Keratinocyte (primary cell): ENCODE measurements at regions not wholly inside any gene's neighbourhood (a gene's known extent, or its start where the extent isn't known, plus 50 kb on each side); places are given as distances from the start of the nearest gene placed in this dataset.

ENCODE experiments used
- DNase-seq: peaks from one replicate; pipeline ENCODE4 v3.0.0-alpha.2; 2011; ENCODE audit warnings: low read depth, missing footprints, low spot score
- FAIRE-seq: peaks from 2 replicates; lab custom pipeline; 2011; peaks lifted over from hg19 to GRCh38; lab: Jason Lieb, UNC
- H2AFZ ChIP-seq: 2 replicates; pipeline ENCODE4 v1.6.0; 2012; ENCODE audit warnings: low read length, control low read depth, inconsistent platforms; ENCODE audit not compliant: control insufficient read depth
- H3K27ac ChIP-seq: 2 replicates; pipeline ENCODE4 v1.5.1; 2011; ENCODE audit warnings: low read length; ENCODE audit not compliant: control insufficient read depth, insufficient read depth
- H3K27me3 ChIP-seq: 3 replicates; pipeline ENCODE4 v1.6.0; 2011; ENCODE audit warnings: low read length; ENCODE audit not compliant: control insufficient read depth, insufficient read depth; ENCODE audit errors: extremely low read depth
- H3K36me3 ChIP-seq, 2 experiments: 2 replicates in 1 of 2; 3 replicates in 1 of 2; pipeline ENCODE4 v1.5.1; 2011; ENCODE audit warnings: low read length in 2 of 2, mild to moderate bottlenecking in 1 of 2; ENCODE audit not compliant: control insufficient read depth in 2 of 2, insufficient read depth in 2 of 2; ENCODE audit errors: extremely low read depth in 1 of 2
- H3K4me1 ChIP-seq: 3 replicates; pipeline ENCODE4 v1.5.1; 2011; ENCODE audit warnings: low read length; ENCODE audit not compliant: control insufficient read depth, insufficient read depth; ENCODE audit errors: extremely low read depth
- H3K4me2 ChIP-seq: 3 replicates; pipeline ENCODE4 v1.6.0; 2011; ENCODE audit warnings: low read depth, low read length; ENCODE audit not compliant: control insufficient read depth, insufficient read depth; ENCODE audit errors: extremely low read depth
- H3K4me3 ChIP-seq, 3 experiments: fragments of 200-600 bp in 1 of 3; sonication (generic) in 1 of 3; 2 replicates in 2 of 3; 3 replicates in 1 of 3; pipeline ENCODE4 v1.5.1; 2011 to 2016; ENCODE audit warnings: low read length in 3 of 3, mild to moderate bottlenecking in 3 of 3, control low read depth in 2 of 3, inconsistent platforms in 1 of 3, low read depth in 1 of 3, mixed read lengths in 1 of 3, mixed run types in 1 of 3, moderate library complexity in 1 of 3; ENCODE audit not compliant: control insufficient read depth in 2 of 3, insufficient read depth in 2 of 3; ENCODE audit errors: extremely low read depth in 1 of 3
- H3K79me2 ChIP-seq: 2 replicates; pipeline ENCODE4 v1.6.0; 2012; ENCODE audit warnings: low read length; ENCODE audit not compliant: control insufficient read depth, insufficient read depth
- H3K9ac ChIP-seq: 3 replicates; pipeline ENCODE4 v1.6.0; 2011; ENCODE audit warnings: low read length; ENCODE audit not compliant: control insufficient read depth, insufficient read depth; ENCODE audit errors: extremely low read depth
- H3K9me1 ChIP-seq: 3 replicates; pipeline ENCODE4 v1.6.0; 2011; ENCODE audit warnings: low read length; ENCODE audit not compliant: control insufficient read depth, insufficient read depth; ENCODE audit errors: extremely low read depth
- H3K9me3 ChIP-seq: 2 replicates; pipeline ENCODE4 v1.5.1; 2012; ENCODE audit warnings: low read depth, low read length; ENCODE audit not compliant: control insufficient read depth
- H4K20me1 ChIP-seq: 3 replicates; pipeline ENCODE4 v1.6.0; 2011; ENCODE audit warnings: low read length; ENCODE audit not compliant: control insufficient read depth, insufficient read depth; ENCODE audit errors: extremely low read depth
- EZH2 ChIP-seq: IDR thresholded peaks from one replicate; pipeline ENCODE4 v1.6.1; 2012; ENCODE audit warnings: inconsistent platforms, mild to moderate bottlenecking, low read length, moderate library complexity
- dilution Hi-C: fragments of 300-500 bp; cut with MboI; formaldehyde crosslinking; loops from one replicate; pipeline ENCODE4 v1.7.0; 2020; ENCODE audit warnings: low sequenced_read_pairs; ENCODE audit not compliant: extremely low pct_ligation_motif_present
- TF ChIP-seq, protein P1 (sequence below), 3 experiments: IDR thresholded peaks in 1 of 3; conservative IDR thresholded peaks in 1 of 3; optimal IDR thresholded peaks in 1 of 3; 2 replicates in 2 of 3; 3 replicates in 1 of 3; pipeline versions ENCODE3 to v1.5.1; 2011; ENCODE audit warnings: low read length in 3 of 3, mild to moderate bottlenecking in 3 of 3, moderate library complexity in 2 of 3, control low read depth in 1 of 3, inconsistent platforms in 1 of 3; ENCODE audit not compliant: insufficient read depth in 2 of 3; ENCODE audit errors: extremely low read depth in 1 of 3

DNA sequence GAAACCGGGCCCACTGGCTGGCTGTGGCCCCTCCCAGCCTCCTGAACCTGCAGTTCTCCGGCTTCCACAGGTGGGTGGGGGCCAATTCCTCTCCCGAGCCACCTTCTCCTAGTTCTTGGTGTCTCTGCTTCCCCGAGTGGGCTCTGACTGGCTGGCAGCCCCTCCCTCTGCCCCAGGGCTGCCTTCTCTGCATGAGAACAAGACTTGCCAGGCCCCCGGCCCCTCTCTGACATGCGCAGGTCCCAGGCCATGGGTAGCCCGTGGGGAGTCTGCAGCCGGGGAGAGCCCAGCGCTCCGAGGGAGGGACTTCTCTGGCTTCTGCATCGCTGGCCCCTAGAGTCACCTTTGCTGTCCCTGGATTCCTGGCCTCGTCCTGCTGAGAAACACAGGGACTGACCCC is 421.7 kb downstream of the IRX2 start:
- Histone ChIP-seq H4K20me1 (no peaks in the 10 kb centered on the region), H3K4me3 (no peak overlapping the region), H3K36me3 (no peaks in the 10 kb centered on the region), H3K27me3 (no peaks in the 10 kb centered on the region), H3K79me2 (no peaks in the 10 kb centered on the region), H3K4me1 (no peaks in the 10 kb centered on the region), H2AFZ (no peak overlapping the region), H3K27ac (no peak overlapping the region), H3K9me3 (peaks cover 7% of the 10 kb centered on the region), H3K9ac (no peak overlapping the region), H3K9me1 (no peaks in the 10 kb centered on the region), H3K4me2 (no peak overlapping the region)
- dilution Hi-C loops, result no loop called here
- FAIRE-seq (no peak), DNase-seq (no peak)
- TF ChIP-seq, protein P1, sequence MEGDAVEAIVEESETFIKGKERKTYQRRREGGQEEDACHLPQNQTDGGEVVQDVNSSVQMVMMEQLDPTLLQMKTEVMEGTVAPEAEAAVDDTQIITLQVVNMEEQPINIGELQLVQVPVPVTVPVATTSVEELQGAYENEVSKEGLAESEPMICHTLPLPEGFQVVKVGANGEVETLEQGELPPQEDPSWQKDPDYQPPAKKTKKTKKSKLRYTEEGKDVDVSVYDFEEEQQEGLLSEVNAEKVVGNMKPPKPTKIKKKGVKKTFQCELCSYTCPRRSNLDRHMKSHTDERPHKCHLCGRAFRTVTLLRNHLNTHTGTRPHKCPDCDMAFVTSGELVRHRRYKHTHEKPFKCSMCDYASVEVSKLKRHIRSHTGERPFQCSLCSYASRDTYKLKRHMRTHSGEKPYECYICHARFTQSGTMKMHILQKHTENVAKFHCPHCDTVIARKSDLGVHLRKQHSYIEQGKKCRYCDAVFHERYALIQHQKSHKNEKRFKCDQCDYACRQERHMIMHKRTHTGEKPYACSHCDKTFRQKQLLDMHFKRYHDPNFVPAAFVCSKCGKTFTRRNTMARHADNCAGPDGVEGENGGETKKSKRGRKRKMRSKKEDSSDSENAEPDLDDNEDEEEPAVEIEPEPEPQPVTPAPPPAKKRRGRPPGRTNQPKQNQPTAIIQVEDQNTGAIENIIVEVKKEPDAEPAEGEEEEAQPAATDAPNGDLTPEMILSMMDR (optimal IDR thresholded peaks at IDR 0.05 in 1 of 3, IDR thresholded peaks at IDR 0.05 in 1 of 3, conservative IDR thresholded peaks at IDR 0.05 in 1 of 3; ENCODE audit: extremely low read depth in 1 of 3, insufficient read depth in 2 of 3, low read length in 3 of 3), result no peak
- TF ChIP-seq EZH2, result no peak

DNA sequence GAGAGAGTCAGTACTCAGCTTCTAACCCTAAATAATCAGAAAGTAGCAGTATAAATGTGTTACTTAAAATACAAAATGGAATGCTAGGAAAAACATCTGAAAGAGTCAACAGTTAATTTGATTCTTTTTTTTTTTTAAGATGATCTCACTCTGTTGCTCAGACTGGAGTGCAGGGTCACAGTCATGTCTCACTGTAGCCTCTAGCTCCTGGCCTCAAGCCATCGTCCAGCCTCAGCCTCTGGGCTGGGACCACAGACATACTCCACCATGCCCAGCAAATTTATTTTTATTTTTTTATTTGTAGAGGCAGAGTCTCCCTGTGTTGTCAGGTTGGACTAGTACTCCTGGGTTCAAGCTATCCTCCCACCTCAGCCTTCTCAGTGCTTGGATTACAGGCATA is 424.9 kb downstream of the IRX2 start:
- no peaks in the 10 kb centered on the region for H4K20me1 ChIP-seq
- dilution Hi-C loops, result no loop called here
- no peak for FAIRE-seq

More for the DNA sequence above, 424.9 kb downstream of the IRX2 start:
- no peak overlapping the region for H2AFZ ChIP-seq
- TF ChIP-seq, protein P1 (optimal IDR thresholded peaks at IDR 0.05 in 1 of 3, IDR thresholded peaks at IDR 0.05 in 1 of 3, conservative IDR thresholded peaks at IDR 0.05 in 1 of 3; ENCODE audit: extremely low read depth in 1 of 3, insufficient read depth in 2 of 3, low read length in 3 of 3), result no peak
- no peaks in the 10 kb centered on the region for H3K36me3 ChIP-seq
- peaks cover 2% of the 10 kb centered on the region for H3K9me3 ChIP-seq
- H3K79me2 ChIP-seq, result no peaks in the 10 kb centered on the region
- H3K27ac ChIP-seq, result no peak overlapping the region
- DNase-seq, result no peak
- H3K4me3 ChIP-seq, result no peak overlapping the region
- H3K4me2 ChIP-seq, result no peak overlapping the region
- no peaks in the 10 kb centered on the region for H3K27me3 ChIP-seq
- H3K4me1 ChIP-seq, result no peaks in the 10 kb centered on the region
- H3K9me1 ChIP-seq, result no peaks in the 10 kb centered on the region
- no peak overlapping the region for H3K9ac ChIP-seq
